Pancreas (tissue), 10 donors: ENCODE measurements at regions not wholly inside any gene's neighbourhood (a gene's known extent, or its start where the extent isn't known, plus 50 kb on each side); places are given as distances from the start of the nearest gene placed in this dataset.
A peak's percentile ranks its signal among the peaks of the same experiment; 100 is the strongest.

Experiments
- ATAC-seq, 4 donors: fragments of 200-7000 bp; cut with Tn5 transposase; one replicate each; pipeline versions ENCODE4 v1.8.0 to v1.9.1; 2020; ENCODE audit warnings: mild to moderate bottlenecking in 4 of 4, moderate library complexity in 4 of 4
- DNase-seq, 6 donors: peaks; one replicate each; pipeline ENCODE4 v3.0.0-alpha.2; 2020
- FAIRE-seq: peaks from 2 replicates; lab custom pipeline; 2012; peaks lifted over from hg19 to GRCh38; lab: Jason Lieb, UNC
- H3K27ac ChIP-seq, 4 donors: fragments of 200-600 bp; sonication (generic); 1 replicate in 3 of 4; 2 replicates in 1 of 4; pipeline versions ENCODE4 v1.5.0 to v1.8.0; 2020
- H3K27me3 ChIP-seq, 4 donors: fragments of 200-600 bp; one replicate each; pipeline ENCODE4 v1.8.0; 2021
- H3K36me3 ChIP-seq, 3 donors: fragments of 200-600 bp; sonication (generic) in 1 of 3; one replicate each; pipeline versions ENCODE4 v1.5.0 to v1.8.0; 2020 to 2021
- H3K4me1 ChIP-seq, 3 donors: fragments of 200-600 bp; one replicate each; pipeline ENCODE4 v1.8.0; 2021
- H3K4me3 ChIP-seq, 4 donors: fragments of 200-600 bp; sonication (generic) in 2 of 4; one replicate each; pipeline versions ENCODE4 v1.5.0 to v1.8.0; 2020 to 2021
- H3K9me3 ChIP-seq, 4 donors: fragments of 200-600 bp; one replicate each; pipeline ENCODE4 v1.8.0; 2021
- CTCF ChIP-seq, 4 donors: fragments of 200-600 bp; sonication (generic) in 3 of 4; IDR thresholded peaks; one replicate each; pipeline versions ENCODE4 v1.5.0 to v1.8.0; 2021; ENCODE audit warnings: antibody characterized with exemption in 4 of 4
- WGBS, 2 donors: extraction: QIAGEN DNeasy Blood & Tissue Kit; methylation state at CpG; one replicate each; pipeline ENCODE4 v1.1.7; 2013; 5-methylcytosine and 5-hydroxymethylcytosine counted together
- intact Hi-C, 3 donors: fragments of 100-400 bp; cut with DNase I; formaldehyde crosslinking; loops; one replicate each; pipeline versions ENCODE4 v1.11.1 to v1.14.2; 2022
- donor health status: healthy with polysubstance abuse.
- donor health status: DM: no; HTN: no; CAD: no; lungs with moderate emphysema.
- donor health status: DM: no; HTN: no; CAD: no.
- donor health status: control.
- donor health status: control.
- donor health status: Bipolar disorder and iron deficiency.
- donor health status: DM: yes; HTN: yes; CAD: no.
- donor health status: DM: no; HTN: no; CAD: no.
- donor health status: DM: no; HTN: no; CAD: no.
- donor health status: DM: yes; HTN: yes; CAD: no.

- WGBS, 2 donors, result 43 to 44% methylated on average over 2 of the region's 2 CpGs
- no peak for ATAC-seq
- H3K9me3 ChIP-seq, result no peaks in the 10 kb centered on the region
- intact Hi-C loops, result no loop called here
- TF ChIP-seq CTCF (IDR thresholded peaks at IDR 0.05), result no peak
- DNase-seq, result no peak
- no peaks in the 10 kb centered on the region for H3K4me1 ChIP-seq
- FAIRE-seq, result no peak
- H3K4me3 ChIP-seq, result no peak overlapping the region
- no peaks in the 10 kb centered on the region for H3K27me3 ChIP-seq
- no peaks in the 10 kb centered on the region for H3K36me3 ChIP-seq
- no peak overlapping the region for H3K27ac ChIP-seq
These were observed 190.3 kb upstream of the FREM1 start for GRCh38 chr9:15100571-15100970.

GRCh38 chr9:15096972-15097371 is 186.7 kb upstream of the FREM1 start:
- no peaks in the 10 kb centered on the region for H3K9me3 ChIP-seq
- ATAC-seq, result no peak
- H3K27ac ChIP-seq, result no peak overlapping the region
- WGBS, 2 donors, result 83 to 90% methylated on average over 2 of the region's 2 CpGs
- H3K4me1 ChIP-seq, result no peaks in the 10 kb centered on the region
- H3K36me3 ChIP-seq, result no peaks in the 10 kb centered on the region
- intact Hi-C loops, result no loop called here
- H3K4me3 ChIP-seq, result no peak overlapping the region
- no peak for FAIRE-seq
- no peak for TF ChIP-seq CTCF (IDR thresholded peaks at IDR 0.05)
- no peak for DNase-seq
- H3K27me3 ChIP-seq, result no peaks in the 10 kb centered on the region

GRCh38 chr9:15086778-15087324 is 176.6 kb upstream of the FREM1 start:
- Histone ChIP-seq H3K27me3 (no peaks in the 10 kb centered on the region), H3K9me3 (no peaks in the 10 kb centered on the region), H3K36me3 (no peaks in the 10 kb centered on the region), H3K4me1 (peaks cover 0 to 8% (median 6%) of the 10 kb centered on the region in 3 donors), H3K4me3 (no peak overlapping the region), H3K27ac (peak overlapping the region in 3 of 4 donors; percentile 51 to 65 (median 62))
- FAIRE-seq (no peak), DNase-seq (no peak), ATAC-seq (peak; percentile 29 to 53 (median 46))
- TF ChIP-seq CTCF (IDR thresholded peaks at IDR 0.05), result no peak
- intact Hi-C loops, result no loop called here
- WGBS, 2 donors, result 56 to 64% methylated on average over 3 of the region's 3 CpGs

GRCh38 chr9:15086156-15086763 is 176.0 kb upstream of the FREM1 start:
- DNase-seq, result peak in 4 of 6 donors; percentile 25 to 46 (median 31)
- 20% methylated on average over 6 of the region's 6 CpGs for WGBS, 2 donors
- peak; percentile 72 to 83 (median 81) for ATAC-seq
- no peaks in the 10 kb centered on the region for H3K36me3 ChIP-seq
- no peak overlapping the region for H3K4me3 ChIP-seq
- peaks cover 2 to 12% (median 9%) of the 10 kb centered on the region in 3 donors for H3K4me1 ChIP-seq
- no peak for FAIRE-seq
- intact Hi-C loops, result no loop called here
- no peaks in the 10 kb centered on the region for H3K9me3 ChIP-seq
- H3K27ac ChIP-seq, result peak overlapping the region; percentile 33 to 65 (median 56)
- TF ChIP-seq CTCF (IDR thresholded peaks at IDR 0.05), result no peak
- H3K27me3 ChIP-seq, result no peaks in the 10 kb centered on the region
